Left ventricle myocardium superior (tissue), 1 donor: ENCODE measurements at regions not wholly inside any gene's neighbourhood (a gene's known extent, or its start where the extent isn't known, plus 50 kb on each side); places are given as distances from the start of the nearest gene placed in this dataset.

Experiments used
- ATAC-seq: fragments of 200-7000 bp; cut with Tn5 transposase; one replicate; pipeline ENCODE4 v1.9.1; 2020; ENCODE audit warnings: mild to moderate bottlenecking, moderate library complexity
- DNase-seq: peaks from one replicate; pipeline ENCODE4 v3.0.0-alpha.2; 2020
- intact Hi-C: fragments of 100-400 bp; cut with micrococcal nuclease; formaldehyde crosslinking; loops from one replicate; pipeline ENCODE4 v1.11.0; 2022
- donor health status: DM: no; HTN: yes; CAD: no; lungs with severe emphysema.

DNA sequence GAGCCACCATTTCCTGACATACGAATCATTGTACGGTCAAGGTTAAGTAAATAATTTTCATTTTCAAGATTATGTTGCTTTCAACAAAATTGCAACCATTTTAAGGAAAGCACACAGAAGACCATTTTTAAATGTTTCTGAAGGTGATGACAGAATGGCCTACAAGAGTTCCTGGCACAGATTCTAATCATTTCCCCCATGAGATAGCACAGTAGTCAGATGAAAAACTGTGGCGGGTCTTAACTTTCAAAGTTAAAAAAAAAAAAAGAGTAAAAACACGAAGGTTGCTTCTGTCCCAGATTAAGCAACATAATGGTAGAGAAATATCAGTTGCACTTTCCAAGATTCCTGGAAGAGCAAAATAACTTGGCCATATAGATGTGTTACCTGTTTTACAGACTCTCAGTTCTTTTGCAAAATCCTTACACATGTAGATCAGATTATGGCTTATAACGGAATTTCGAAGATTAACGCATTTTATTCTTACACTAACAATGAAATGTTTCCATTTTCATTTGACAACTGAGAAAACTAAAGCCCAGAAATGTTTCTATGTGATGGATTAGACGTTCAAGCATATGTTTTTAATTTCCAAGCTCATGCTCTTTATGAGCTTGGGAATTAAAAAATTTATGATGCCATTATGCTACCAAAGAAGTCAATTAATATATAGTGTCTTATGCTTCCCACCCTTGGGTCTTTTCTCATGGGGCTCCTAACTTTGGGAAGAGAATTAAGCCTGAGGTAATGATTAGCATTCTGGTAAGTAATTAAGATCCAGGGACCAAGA is 335.1 kb upstream of the CLNK start:
- intact Hi-C loops, result no loop called here
- ATAC-seq, result no peak

DNA sequence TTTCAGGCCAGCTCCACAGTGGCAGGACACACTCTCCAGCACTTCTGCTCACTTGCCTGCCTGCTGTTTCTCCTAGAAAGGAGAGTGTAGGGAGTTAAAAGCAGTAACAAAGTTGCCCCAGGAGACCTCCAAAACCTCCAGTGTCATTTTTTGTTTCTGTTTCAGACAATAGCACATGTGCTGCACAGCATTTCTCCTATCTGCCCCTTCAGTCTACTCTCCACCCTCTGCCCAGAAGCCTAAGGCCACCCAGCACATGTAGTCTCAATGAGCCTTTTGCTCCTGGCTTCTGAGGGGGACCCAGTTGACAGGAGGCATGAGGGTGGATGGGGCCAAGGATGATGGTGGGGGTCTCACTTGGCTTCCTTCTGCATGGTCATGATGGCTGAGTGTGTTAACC is 329.6 kb upstream of the CLNK start:
- ATAC-seq (no peak), DNase-seq (no peak)
- intact Hi-C loops, result no loop called here

More for the DNA sequence above, 335.1 kb upstream of the CLNK start:
- DNase-seq, result no peak

DNA sequence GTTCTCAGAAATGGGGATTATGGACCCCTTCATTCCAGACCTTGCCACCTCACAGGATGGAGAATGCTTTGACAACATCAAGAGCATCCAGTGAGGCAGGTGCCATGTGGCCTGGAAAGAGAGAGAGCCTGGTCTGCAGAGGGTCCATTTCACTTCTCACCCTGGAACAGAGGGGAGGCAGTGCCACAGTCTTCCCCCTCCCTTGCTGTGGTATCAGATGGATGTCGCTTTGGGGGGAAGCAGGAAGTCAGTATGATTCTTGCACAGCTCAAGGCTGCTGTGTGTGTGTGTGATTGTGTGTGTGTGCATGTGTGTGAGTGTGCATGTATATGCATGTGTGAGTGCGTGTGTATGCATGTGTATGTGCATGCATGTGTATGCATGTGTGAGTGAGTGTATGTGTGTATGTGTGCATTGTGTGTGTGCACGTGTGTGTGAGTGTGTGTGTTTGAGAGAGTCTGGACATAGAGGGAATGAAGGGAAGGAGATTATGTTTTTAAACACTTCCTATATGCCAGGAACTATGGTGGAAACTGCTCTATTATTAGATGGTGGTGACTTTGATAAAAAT is 328.6 kb upstream of the CLNK start:
- ATAC-seq (no peak), DNase-seq (no peak)
- intact Hi-C loops, result no loop called here

DNA sequence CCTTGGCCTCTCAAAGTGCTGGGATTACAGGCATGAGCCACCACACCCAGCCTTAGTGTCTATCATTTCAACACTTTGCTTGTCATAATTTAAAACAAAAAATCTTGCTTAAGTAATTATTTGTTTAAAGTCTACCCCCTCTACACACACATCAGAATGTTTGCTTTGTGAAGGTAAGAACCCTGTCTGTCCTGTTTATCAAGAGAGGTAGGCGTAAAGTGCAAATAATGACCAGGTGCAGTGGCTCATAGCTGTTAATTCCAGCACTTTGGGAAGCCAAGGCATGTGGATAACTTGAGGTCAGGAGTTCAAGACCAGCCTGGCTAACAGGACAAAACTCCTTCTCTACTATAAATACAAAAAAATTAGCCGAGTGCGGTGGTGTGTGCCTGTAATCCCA is 326.7 kb upstream of the CLNK start:
- intact Hi-C loops, result no loop called here
- DNase-seq (no peak), ATAC-seq (no peak)

DNA sequence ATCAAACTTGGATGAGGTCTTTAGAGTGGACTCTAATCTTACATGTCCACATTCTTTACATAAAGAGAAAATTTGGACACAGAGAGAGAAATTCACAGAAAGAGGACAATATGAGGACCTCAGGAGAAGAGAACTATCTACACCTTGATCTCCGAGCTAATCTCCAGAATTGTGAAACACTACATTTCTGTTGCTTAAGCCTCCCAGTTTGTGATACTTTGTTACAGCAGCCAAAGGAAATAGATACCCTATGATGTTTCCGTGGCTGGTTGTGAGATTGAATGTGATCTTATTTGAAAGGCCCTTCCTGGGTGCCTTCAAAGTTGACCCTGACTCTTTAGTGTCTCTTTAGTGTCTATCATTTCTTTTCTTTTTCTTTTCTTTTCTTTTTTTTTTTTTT is 326.1 kb upstream of the CLNK start:
- DNase-seq (no peak), ATAC-seq (no peak)
- intact Hi-C loops, result no loop called here

DNA sequence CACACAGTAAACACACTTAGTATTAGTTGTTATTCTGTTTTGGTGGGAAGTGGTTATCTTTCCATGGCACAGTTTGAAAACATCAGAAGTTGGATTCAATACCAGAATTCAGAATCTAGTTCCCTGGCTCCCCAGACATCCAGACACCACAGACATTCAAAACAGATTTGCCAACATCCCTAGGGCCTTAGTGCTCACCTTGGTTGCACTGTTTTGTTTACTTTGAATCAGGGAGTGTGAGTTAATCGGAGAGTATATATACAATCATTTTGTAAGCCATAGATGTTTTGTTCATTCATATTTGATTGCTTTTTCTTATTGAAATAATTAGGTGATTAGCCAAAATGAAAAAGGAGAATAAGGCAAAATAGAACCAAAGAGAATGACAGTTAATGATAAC is 324.7 kb upstream of the CLNK start:
- no peak for DNase-seq
- no peak for ATAC-seq
- intact Hi-C loops, result no loop called here

DNA sequence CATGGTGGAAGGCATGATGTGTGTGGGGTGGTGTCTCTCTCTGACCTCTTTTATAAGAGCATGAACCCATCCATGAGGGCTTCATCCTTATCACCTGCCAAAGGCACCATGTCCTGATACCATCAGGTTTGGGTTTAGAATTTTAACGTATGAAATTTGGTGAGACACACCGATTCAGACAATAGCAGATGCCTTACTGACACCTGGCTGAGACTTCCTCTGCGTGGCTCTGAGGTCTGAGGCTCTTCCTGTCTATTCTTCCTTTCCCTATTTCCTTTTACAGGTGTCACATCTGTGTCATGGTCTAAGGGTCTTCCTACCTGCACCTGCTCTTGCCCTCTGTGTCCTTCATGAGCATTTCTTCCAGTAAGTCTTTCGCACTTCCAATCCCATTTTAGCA is 320.7 kb upstream of the CLNK start:
- no peak for DNase-seq
- no peak for ATAC-seq
- intact Hi-C loops, result no loop called here

DNA sequence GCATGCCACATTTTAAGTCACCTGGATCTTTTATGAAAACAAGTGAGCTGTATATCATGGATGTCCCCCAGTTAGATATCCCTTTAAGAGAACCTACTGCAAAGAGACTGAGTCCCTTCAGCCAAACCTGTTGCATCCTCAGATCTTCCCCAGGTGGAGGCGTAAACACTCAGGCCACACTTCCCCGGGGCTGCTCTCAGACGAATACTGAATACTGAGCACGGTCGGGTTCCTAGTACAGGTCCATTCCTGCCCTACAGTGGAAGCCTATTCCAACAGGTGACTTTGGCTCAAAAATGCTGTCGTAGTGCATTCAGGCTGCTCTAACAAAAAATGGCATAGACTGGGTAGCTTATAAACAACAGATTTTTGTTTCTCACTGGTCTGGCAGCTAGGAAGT is 320.2 kb upstream of the CLNK start:
- DNase-seq, result no peak
- intact Hi-C loops, result no loop called here

DNA sequence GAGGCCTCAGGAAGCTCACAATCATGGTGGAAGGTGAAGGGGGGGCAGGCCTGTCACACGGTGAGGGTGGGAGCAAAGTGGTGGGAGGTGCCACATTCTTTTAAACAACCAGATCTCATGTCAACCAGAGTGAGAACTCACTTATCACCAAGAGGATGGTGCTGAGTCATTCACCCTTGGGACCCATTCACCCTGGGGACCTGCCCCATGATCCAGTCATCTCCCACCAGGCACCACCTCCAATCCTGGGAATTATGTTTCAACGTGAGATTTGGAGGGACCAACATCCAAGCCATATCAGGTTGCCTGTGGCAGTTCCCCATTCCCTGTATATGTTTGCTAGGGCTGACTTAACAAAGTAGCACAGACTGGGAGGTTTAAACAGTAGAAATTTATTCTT is 318.4 kb upstream of the CLNK start:
- no peak for DNase-seq
- no peak for ATAC-seq
- intact Hi-C loops, result no loop called here

More for the DNA sequence above, 320.2 kb upstream of the CLNK start:
- ATAC-seq, result no peak

DNA sequence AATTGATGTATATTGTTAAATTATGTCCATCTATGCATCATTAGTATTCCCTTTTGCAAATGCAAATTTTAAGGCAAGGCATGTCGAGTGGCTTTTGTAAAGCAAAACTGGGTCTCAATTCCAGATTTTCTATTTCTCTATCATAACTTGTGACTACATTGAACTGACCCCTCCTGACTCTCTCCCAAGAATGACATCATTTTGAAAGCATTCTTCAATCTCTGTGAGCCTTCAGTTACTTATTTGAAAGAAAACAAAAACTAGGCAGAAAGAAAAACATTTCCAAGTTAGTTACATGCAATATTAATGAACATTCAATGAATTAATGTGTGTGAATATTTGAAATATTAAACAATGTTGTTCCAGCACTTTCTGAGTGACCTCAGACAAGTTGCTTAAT is 314.3 kb upstream of the CLNK start:
- intact Hi-C loops, result no loop called here
- ATAC-seq (no peak), DNase-seq (no peak)

DNA sequence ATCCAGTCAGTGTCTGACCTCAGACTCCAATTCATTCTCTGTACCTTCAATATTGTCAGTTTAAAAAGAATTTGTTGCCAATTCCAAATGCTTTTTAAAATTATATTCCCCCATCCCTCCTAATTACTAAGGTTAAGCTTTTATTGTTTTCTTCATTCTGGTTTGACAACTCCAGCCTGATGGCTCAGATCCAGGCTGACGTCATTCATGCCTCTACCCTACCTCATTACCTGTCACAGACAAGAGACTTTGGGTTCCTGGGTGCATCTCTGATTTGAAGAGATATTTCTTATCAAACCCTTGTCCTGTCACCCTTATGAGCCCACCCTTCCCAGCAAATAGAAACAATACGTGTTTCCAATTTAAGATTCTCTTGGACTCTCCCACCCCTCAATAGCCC is 300.2 kb upstream of the CLNK start:
- intact Hi-C loops, result no loop called here
- no peak for DNase-seq
- ATAC-seq, result no peak

DNA sequence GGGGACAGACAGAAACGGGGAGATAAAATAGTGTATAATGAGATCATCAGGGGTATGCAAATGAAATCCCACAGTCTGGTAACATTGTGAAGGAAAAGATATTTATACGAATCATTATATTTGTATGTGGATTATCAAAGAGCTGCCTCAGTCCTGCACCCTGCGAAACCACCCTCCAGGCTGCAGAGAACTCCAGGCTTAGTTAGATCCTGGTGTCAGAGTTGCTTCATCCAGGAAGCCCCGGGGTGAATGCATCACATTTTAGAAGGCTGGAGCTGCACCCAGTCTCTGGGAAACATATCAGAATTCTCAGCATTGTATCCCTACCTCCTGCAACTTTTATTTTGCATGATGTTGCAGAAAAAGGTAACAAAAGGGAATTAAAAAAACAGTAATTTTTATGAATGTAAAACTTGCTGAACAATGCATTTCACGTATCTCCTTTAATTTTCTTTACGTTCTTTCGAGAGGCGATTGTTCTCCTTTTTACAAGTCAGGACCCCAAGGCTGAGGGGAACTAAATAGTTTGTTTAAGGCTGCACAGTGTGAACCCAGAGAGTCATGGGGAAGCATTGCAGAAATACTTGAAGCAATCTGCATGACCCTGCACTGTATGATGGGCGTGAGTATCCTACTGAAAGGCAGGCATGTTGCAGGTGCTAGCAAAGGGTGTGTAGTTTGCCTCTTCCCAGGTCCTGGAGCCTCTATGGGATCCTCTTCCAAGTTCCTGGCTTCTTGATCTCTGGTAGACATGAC is 299.5 kb upstream of the CLNK start:
- intact Hi-C loops, result no loop called here
- ATAC-seq (no peak), DNase-seq (no peak)

DNA sequence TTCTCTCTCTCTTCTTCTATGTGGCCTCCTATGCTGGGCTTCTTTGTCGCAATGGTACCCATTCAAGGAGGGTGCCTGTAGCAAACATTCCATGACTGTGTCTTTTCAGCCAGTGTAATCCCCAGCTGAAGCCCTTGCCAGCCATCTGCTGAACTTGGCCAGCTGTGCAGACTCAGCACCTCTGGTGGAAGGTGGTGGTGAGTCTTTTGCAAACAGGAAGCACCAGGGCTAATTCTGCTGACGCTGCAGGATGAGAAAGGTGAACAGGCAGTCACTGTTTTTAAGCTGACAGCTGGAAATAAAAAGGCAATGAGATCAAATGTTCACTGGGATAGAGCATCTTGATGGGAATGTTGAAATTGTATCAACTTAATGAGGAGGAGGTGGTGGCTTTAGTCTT is 298.7 kb upstream of the CLNK start:
- DNase-seq, result no peak
- intact Hi-C loops, result no loop called here
- ATAC-seq, result no peak

DNA sequence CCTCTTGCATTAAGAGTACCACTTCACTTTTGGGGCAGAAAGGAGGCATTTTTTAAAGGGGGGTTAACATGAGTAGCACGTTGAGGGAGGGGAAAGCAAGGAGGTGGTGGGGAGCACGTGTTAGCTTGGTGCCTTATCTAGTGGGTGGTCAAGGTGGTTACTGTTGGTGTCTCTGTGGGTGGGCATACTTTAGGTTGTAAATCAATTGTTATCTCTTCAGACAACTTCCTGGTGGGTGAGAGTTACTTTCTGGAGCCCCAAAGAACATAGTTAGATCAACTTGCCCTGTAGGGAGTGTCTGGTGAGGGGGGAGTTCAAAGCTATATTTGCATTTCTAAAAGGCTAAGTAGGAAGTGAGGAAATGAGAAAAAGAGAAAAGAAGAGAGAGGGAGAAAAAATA is 297.7 kb upstream of the CLNK start:
- ATAC-seq (no peak), DNase-seq (no peak)

DNA sequence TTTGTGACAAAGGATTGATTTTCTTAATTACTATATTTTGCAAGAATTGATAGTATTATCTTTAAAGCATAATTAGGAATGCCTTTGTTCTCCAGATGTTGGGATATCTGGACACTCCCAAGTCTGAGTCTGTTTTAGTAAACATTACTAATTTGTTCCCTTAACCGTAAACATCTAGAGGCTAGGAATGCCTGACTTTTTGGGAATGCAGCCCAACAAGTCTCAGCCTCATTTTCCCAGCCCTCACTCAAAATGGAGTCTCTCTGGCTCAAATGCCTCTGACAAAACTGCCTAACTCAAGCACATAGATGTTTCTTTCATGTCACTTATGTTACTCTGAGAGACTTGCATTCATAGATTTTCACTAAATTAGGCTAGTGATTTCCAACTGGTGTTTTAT is 297.0 kb upstream of the CLNK start:
- DNase-seq (no peak), ATAC-seq (no peak)
- intact Hi-C loops, result no loop called here

More for the DNA sequence above, 297.7 kb upstream of the CLNK start:
- intact Hi-C loops, result no loop called here

DNA sequence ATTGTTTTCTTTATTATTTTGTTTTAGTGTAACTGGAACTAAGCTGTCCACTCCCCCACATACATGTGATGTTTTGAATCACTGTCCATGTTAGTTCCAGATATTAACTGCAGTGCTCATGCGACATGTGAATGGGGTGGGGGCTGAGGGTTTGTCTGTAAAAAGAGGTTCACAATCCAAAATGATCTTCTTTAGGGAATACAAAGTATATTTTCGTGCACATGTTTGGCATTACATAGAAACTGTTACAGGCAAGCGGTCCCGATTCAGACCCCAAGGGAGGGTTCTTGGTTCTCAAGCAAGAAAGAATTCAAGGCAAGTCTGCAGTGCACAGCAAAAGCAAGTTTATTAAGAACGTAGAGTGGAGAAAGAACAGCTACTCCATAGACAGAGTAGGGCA is 296.5 kb upstream of the CLNK start:
- intact Hi-C loops, result no loop called here
- DNase-seq, result no peak
- no peak for ATAC-seq

DNA sequence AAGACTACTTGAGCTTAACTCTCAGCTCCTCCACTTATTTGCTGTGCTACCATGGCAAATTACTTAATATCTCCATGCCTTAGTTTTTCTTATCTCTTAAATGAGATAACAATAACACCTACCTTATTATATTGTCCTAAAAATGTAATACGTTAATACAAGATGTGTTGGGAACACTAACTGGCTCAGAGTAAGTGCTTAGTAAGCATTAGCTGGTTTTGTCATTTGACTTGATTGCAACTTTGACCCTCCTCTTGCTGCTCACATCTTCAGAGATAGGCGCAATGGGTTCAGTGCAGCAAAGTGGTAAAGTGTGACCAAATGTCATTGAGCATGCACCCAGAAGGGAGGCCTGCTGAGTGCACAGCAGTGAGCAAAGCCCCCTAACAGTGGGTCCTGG is 294.5 kb upstream of the CLNK start:
- intact Hi-C loops, result no loop called here
- no peak for DNase-seq
- ATAC-seq, result no peak

DNA sequence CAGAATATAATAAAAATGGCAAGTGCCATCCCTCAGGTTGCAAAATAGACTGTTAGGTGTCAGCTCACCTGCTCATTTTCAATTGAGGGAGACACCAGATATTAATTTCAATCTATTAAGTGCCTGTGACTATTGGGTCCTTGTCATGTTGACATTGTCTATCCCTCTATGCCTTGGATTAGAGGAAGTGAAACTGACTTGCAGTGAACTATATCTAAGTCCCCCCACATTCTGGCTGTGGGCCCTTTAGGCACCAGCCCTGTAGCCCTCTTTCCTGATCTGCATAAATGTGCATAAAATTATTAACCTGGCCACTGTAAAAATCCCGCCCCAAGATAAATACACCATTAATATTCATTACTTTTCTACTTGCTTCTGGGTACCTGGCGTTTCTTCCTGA is 293.0 kb upstream of the CLNK start:
- DNase-seq, result no peak
- ATAC-seq, result no peak
- intact Hi-C loops, result no loop called here

DNA sequence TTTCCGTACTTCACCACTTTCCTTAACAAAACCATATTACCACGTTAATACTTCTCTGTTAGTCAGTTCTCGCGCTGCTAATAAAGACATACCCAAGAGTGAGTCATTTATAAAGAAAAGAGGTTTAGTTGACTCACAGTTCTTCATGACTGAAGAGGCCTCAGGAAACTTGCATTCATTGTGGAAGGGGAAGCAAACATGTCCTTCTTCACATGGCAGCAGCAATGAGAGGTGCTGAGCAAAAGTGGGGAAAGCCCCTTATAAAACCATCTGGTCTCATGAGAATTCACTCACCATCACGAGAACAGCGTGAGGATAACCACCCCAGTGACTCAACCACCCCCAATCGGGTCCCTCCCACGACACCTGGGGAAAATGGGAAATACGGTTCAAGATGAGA is 289.8 kb upstream of the CLNK start:
- ATAC-seq (no peak), DNase-seq (no peak)

DNA sequence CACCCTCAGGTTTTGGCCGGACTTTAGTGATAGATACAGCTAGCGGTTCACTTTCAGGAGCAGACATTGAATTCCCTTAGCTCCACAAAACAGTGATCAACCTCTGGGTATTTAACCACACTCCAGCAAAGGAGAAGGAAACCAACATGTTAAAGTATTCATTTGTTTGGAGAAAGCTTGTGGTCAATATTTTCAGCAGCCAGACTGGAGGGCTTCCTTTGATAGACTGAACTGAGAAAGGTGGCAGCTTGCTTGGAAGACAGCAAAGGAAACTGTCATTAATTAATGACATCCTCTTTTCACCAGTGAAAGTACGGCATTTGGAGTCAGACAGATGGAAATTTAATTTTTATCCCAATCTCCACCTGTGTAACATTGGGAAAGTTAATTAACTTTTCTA is 289.1 kb upstream of the CLNK start:
- ATAC-seq, result no peak
- no peak for DNase-seq
- intact Hi-C loops, result no loop called here

More for the DNA sequence above, 289.8 kb upstream of the CLNK start:
- intact Hi-C loops, result no loop called here
